Panc1 (cell line): ENCODE measurements at regions not wholly inside any gene's neighbourhood (a gene's known extent, or its start where the extent isn't known, plus 50 kb on each side); places are given as distances from the start of the nearest gene placed in this dataset.

Experiments used
- ATAC-seq: fragments of 200-7000 bp; cut with Tn5 transposase; 2 replicates; pipeline ENCODE4 v1.9.1; 2020; ENCODE audit warnings: mild to moderate bottlenecking, moderate library complexity
- BruUV-seq: library from RNA; stranded (reverse); fragments of 400-500 nt; replicated peaks from 2 replicates; lab custom pipeline; 2021; lab: Mats Ljungman, UMichigan
- CTCF ChIA-PET: fragments of 300-600 bp; sonication (Branson Sonifier 250); formaldehyde crosslinking; loops from one replicate; lab custom pipeline; 2022; ENCODE audit warnings: antibody characterized with exemption; lab: Charles Lee
- POLR2A ChIA-PET: fragments of 300-600 bp; sonication (Branson Sonifier 250); formaldehyde crosslinking; loops from one replicate; lab custom pipeline; 2022; ENCODE audit warnings: antibody characterized with exemption; lab: Charles Lee
- DNase-seq: peaks from one replicate; pipeline ENCODE4 v3.0.0-alpha.2; 2010; ENCODE audit warnings: low read depth, low spot score
- H3K27ac ChIP-seq: 2 replicates; pipeline ENCODE4 v1.5.1; 2011; ENCODE audit warnings: mild to moderate bottlenecking, low read length, inconsistent platforms
- H3K27me3 ChIP-seq: fragments of 200-500 bp; sonication (Bioruptor generic); 2 replicates; pipeline ENCODE4 v1.6.0; 2014; ENCODE audit warnings: low read length, inconsistent platforms; ENCODE audit not compliant: control insufficient read depth, insufficient read depth
- H3K36me3 ChIP-seq: fragments of 200-500 bp; sonication (Bioruptor generic); 2 replicates; pipeline ENCODE4 v1.5.1; 2014; ENCODE audit warnings: inconsistent platforms, mild to moderate bottlenecking, low read length, moderate library complexity; ENCODE audit not compliant: control insufficient read depth, insufficient read depth
- H3K4me1 ChIP-seq: 2 replicates; pipeline ENCODE4 v1.5.1; 2011; ENCODE audit warnings: inconsistent platforms, mild to moderate bottlenecking, low read length, moderate library complexity; ENCODE audit not compliant: control insufficient read depth, insufficient read depth
- H3K4me3 ChIP-seq, 2 experiments: 2 replicates each; pipeline ENCODE4 v1.5.1; 2011 to 2012; ENCODE audit warnings: low read depth in 2 of 2, low read length in 2 of 2, mild to moderate bottlenecking in 2 of 2, inconsistent platforms in 1 of 2, moderate library complexity in 1 of 2
- H3K9me3 ChIP-seq: fragments of 200-500 bp; sonication (Bioruptor generic); 2 replicates; pipeline ENCODE4 v1.5.1; 2014; ENCODE audit warnings: low read depth, mild to moderate bottlenecking, inconsistent platforms, low read length, moderate library complexity; ENCODE audit not compliant: control insufficient read depth, insufficient read depth
- CTCF ChIP-seq: fragments of 450-650 bp; IDR thresholded peaks from 2 replicates; pipeline ENCODE4 v1.5.1; 2017; ENCODE audit warnings: mild to moderate bottlenecking
- POLR2AphosphoS5 ChIP-seq: IDR thresholded peaks from 2 replicates; pipeline ENCODE4 v1.6.1; 2012; ENCODE audit warnings: mild to moderate bottlenecking, low read depth, low read length, moderate library complexity
- SIN3A ChIP-seq: IDR thresholded peaks from 2 replicates; pipeline ENCODE4 v1.6.1; 2012; ENCODE audit warnings: low read depth, mild to moderate bottlenecking, low read length, moderate library complexity, borderline replicate concordance; ENCODE audit not compliant: insufficient read depth
- TCF7L2 ChIP-seq: IDR thresholded peaks from 2 replicates; pipeline ENCODE4 v1.6.1; 2011; ENCODE audit warnings: mild to moderate bottlenecking, low read depth, low read length, inconsistent platforms
- in situ Hi-C: cut with HindIII; loops from 2 replicates; pipeline ENCODE4 v1.10.0; 2016; ENCODE audit warnings: low sequenced_read_pairs, low pct_unique_long_range_greater_than_20kb
- intact Hi-C: fragments of 100-400 bp; cut with micrococcal nuclease; formaldehyde crosslinking; loops from one replicate; pipeline ENCODE4 v1.10.0; 2022; ENCODE audit not compliant: unreplicated experiment
- TF ChIP-seq, protein P1 (sequence below), 2 experiments: IDR thresholded peaks; 2 replicates each; pipeline ENCODE4 v1.6.1; 2011 to 2012; ENCODE audit warnings: low read depth in 2 of 2, control low read depth in 1 of 2, low read length in 1 of 2, mild to moderate bottlenecking in 1 of 2, moderate library complexity in 1 of 2; ENCODE audit not compliant: insufficient read depth in 1 of 2

GRCh38 chr5:164377746-164378145 lies 872.3 kb downstream of the MAT2B start:
- POLR2A ChIA-PET: no interaction called here
- Histone ChIP-seq H3K27ac (no peak overlapping the region), H3K9me3 (peaks cover 5% of the 10 kb centered on the region; the same call in 1 of the 2 replicates), H3K4me1 (no peaks in the 10 kb centered on the region), H3K4me3 (no peak overlapping the region), H3K36me3 (no peaks in the 10 kb centered on the region), H3K27me3 (no peaks in the 10 kb centered on the region)
- in situ Hi-C loops (no loop called here), intact Hi-C loops (no loop called here)
- TF ChIP-seq CTCF (no peak), TCF7L2 (no peak), POLR2AphosphoS5 (no peak), SIN3A (no peak)
- TF ChIP-seq, protein P1, sequence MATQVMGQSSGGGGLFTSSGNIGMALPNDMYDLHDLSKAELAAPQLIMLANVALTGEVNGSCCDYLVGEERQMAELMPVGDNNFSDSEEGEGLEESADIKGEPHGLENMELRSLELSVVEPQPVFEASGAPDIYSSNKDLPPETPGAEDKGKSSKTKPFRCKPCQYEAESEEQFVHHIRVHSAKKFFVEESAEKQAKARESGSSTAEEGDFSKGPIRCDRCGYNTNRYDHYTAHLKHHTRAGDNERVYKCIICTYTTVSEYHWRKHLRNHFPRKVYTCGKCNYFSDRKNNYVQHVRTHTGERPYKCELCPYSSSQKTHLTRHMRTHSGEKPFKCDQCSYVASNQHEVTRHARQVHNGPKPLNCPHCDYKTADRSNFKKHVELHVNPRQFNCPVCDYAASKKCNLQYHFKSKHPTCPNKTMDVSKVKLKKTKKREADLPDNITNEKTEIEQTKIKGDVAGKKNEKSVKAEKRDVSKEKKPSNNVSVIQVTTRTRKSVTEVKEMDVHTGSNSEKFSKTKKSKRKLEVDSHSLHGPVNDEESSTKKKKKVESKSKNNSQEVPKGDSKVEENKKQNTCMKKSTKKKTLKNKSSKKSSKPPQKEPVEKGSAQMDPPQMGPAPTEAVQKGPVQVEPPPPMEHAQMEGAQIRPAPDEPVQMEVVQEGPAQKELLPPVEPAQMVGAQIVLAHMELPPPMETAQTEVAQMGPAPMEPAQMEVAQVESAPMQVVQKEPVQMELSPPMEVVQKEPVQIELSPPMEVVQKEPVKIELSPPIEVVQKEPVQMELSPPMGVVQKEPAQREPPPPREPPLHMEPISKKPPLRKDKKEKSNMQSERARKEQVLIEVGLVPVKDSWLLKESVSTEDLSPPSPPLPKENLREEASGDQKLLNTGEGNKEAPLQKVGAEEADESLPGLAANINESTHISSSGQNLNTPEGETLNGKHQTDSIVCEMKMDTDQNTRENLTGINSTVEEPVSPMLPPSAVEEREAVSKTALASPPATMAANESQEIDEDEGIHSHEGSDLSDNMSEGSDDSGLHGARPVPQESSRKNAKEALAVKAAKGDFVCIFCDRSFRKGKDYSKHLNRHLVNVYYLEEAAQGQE (IDR thresholded peaks at IDR 0.05; ENCODE audit: insufficient read depth in 1 of 2, low read depth in 2 of 2, low read length in 1 of 2): no peak
- ATAC-seq (no peak), DNase-seq (no peak)
- BruUV-seq: no TSS peak
- CTCF ChIA-PET: no interaction called here

DNA sequence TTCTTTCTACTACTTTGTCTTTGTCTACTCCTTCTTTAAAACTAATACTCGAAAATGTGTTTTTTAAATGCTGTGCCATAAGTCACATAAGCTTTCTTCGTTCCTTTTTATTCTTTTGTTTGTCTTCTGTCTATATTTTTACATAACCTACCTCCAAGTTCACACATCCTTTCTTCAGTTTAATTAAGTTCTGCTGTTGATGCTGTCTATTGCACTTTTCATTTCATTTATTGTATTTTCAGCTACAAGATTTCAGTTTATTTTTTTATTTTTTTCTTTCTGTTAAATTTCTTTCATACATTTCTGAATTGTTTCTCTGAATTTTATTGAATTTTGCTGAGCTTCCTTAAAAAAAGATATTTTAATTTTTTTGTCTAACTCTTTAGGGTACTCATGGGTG lies 878.2 kb downstream of the MAT2B start:
- H3K4me1 ChIP-seq: no peaks in the 10 kb centered on the region
- intact Hi-C loops: no loop called here
- in situ Hi-C loops: no loop called here
- H3K36me3 ChIP-seq: no peaks in the 10 kb centered on the region
- no peaks in the 10 kb centered on the region for H3K27me3 ChIP-seq
- no peak overlapping the region for H3K27ac ChIP-seq
- DNase-seq: no peak
- ChIA-PET POLR2A (no interaction called here), CTCF (no interaction called here)
- TF ChIP-seq POLR2AphosphoS5 (no peak), TCF7L2 (no peak), CTCF (no peak), SIN3A (no peak)
- TF ChIP-seq, protein P1 (IDR thresholded peaks at IDR 0.05; ENCODE audit: insufficient read depth in 1 of 2, low read depth in 2 of 2, low read length in 1 of 2): no peak
- H3K4me3 ChIP-seq: no peak overlapping the region
- H3K9me3 ChIP-seq: peaks cover 11% of the 10 kb centered on the region; the same call in 1 of the 2 replicates
- BruUV-seq: no TSS peak
- ATAC-seq: no peak
